Stimulated activated CD4-positive, alpha-beta T cell treated with anti-CD3 and anti-CD28 coated beads, Interleukin-2, amount 100 ng/mL, for 48 hours (primary cell): ENCODE measurements at regions not wholly inside any gene's neighbourhood (a gene's known extent, or its start where the extent isn't known, plus 50 kb on each side); places are given as distances from the start of the nearest gene placed in this dataset.
"Not testable (repeated sequence)": the region's sequence is repeated elsewhere in the genome, so short reads cannot be mapped to it uniquely, and the experiment has no call there.

ENCODE experiments used
- DNase-seq, 2 donors: peaks; one replicate each; pipeline ENCODE4 v3.0.0-alpha.2; 2020

DNA sequence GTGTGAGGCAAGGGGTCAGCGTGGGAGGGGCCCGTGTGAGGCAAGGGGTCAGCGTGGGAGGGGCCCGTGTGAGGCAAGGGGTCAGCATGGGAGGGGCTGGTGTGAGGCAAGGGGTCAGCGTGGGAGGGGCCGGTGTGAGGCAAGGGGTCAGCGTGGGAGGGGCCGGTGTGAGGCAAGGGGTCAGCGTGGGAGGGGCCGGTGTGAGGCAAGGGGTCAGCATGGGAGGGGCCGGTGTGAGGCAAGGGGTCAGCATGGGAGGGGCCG, 119.2 kb downstream of the SEPTIN14 start:
- not testable (repeated sequence) for DNase-seq

DNA sequence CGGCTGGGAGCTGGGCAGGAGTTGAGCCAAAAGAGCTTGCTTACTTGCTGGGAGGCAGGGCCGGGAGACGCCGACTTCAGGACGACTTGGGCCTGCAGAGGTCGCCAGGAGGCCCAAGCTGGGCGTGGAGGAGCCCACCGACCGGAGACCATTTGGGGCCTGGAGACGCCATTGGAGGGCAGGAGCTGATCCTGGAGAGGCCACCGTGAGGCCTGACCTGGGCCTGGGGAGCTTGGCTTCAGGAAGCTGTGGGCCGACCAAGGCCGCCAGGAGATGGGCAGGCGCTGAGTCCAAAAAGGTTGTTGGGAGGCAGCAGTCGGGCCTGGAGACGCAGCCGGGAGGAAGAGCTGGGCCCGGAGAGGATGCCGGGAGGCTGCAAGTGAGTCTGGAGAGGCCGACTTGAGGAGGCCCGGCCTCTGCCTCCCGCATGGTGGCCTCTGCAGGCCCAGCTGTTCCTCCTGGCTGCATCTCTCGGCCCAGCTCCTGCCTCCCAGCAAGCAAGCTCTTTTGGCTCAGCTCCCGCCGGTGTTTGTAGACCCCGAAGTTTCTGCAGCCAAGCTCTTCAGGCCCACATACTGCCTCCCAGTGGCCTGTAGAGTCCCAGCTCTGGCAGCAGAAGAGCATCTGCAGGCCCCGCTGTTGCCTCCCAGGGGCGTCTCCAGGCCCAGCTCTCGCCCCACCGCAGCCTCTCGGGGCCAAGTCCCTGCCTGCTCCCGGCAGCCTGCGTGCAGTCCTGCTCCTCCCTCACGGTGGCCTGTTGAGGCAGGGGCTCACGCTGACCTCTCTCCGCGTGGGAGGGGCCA, 119.7 kb downstream of the SEPTIN14 start:
- DNase-seq = not testable (repeated sequence)

DNA sequence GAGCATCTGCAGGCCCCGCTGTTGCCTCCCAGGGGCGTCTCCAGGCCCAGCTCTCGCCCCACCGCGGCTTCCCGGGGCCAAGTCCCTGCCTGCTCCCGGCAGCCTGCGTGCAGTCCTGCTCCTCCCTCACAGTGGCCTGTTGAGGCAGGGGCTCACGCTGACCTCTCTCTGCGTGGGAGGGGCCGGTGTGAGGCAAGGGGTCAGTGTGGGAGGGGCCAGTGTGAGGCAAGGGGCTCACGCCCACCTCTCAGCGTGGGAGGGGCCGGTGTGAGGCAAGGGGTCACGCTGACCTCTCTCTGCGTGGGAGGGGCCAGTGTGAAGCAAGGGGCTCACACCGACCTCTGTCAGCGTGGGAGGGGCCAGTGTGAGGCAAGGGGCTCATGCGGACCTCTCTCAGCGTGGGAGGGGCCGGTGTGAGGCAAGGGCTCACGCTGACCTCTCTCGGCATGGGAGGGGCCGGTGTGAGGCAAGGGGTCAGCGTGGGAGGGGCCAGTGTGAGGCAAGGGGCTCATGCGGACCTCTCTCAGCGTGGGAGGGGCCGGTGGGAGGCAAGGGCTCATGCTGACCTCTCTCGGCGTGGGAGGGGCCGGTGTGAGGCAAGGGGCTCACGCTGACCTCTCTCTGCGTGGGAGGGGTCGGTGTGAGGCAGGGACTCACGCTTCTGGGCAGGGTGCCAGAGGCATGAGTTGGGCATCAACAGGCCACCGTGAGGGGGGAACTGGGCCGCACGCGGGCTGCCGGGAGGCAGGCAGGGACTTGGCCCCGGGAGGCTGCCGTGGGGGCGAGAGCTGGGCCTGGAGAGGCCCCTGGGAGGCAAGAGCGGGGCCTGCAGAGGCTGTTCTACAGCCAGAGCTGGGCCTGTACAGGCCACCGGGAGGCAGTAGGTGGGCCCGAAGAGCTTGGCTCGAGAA, 120.6 kb downstream of the SEPTIN14 start:
- not testable (repeated sequence) for DNase-seq

DNA sequence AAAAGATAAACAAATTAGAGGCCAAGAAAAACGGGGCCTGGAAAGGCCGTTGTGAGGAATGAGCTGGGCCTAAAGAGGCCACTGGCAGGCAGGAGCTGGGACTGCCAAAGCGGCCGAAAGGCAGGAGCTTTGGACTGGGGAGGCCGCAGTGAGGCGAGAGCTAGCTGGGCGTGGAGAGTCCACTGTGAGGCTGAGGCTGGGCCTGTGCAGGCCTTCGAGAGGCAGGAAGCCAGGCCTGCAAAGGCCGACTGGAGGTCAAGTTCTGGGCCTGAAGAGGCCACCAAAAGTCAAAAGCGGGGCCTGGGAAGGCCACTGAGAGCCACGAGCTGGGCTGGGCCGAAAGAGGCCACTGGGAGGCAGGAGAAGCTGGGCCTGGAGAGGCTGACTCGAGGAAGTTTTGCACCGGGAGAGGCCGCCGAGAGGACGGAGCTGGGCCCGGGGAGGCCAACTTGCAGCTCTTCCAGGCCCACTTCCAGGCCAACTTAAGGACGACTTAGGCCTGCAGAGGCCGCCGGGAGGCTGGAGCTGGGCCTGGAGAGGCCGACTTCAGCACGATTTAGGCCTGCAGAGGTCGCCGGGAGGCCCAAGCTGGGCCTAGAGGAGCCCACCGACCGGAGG, 121.8 kb downstream of the SEPTIN14 start:
- DNase-seq = not testable (repeated sequence)

DNA sequence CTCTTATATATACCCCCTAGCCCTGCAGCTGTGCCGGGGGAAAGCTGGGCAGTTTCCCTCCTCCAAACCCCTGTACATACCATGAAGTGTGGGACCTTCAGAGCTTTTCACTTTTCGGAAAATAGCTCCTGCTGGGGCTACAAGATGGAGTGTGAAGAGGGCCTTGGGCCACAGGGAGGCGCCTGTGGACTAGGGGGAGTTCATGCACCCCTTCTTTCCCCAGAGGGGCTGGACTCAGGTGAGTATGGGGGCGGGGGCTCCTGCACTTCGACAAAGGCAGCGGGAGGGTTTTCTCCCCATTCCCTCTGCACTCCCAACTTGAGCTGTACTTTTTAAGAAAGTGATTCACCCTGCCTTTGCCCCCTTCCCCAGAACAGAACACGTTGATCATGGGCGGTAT, 122.5 kb downstream of the SEPTIN14 start:
- DNase-seq = not testable (repeated sequence)

DNA sequence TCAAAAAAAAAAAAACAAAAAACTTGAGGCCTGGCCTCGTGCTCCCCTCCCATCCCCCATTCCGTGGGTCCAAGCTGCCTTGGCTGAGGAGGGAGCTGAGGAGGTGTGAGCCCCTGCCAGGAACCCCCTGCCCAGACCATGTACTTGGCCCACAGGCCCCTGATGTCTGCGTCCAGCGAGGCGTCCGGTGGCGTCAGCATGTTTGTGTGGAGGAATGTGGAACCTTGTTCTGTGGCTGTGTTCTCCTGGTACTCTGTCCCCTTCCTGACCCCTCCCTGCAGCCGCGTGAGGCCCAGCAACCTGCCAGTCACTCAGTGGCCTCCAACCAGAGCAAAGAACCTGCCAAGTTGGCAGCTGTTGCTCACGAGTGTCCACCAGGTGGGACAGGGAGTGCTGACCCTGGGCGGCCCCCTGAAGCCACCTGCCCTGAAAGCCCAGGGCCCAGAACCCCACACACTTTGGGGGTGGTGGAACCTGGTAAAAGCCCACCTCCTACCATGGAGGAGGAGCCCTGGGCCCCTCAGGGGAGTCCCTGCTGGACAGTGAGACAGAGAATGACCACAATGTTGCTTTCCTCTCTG, 125.8 kb downstream of the SEPTIN14 start:
- not testable (repeated sequence) for DNase-seq

DNA sequence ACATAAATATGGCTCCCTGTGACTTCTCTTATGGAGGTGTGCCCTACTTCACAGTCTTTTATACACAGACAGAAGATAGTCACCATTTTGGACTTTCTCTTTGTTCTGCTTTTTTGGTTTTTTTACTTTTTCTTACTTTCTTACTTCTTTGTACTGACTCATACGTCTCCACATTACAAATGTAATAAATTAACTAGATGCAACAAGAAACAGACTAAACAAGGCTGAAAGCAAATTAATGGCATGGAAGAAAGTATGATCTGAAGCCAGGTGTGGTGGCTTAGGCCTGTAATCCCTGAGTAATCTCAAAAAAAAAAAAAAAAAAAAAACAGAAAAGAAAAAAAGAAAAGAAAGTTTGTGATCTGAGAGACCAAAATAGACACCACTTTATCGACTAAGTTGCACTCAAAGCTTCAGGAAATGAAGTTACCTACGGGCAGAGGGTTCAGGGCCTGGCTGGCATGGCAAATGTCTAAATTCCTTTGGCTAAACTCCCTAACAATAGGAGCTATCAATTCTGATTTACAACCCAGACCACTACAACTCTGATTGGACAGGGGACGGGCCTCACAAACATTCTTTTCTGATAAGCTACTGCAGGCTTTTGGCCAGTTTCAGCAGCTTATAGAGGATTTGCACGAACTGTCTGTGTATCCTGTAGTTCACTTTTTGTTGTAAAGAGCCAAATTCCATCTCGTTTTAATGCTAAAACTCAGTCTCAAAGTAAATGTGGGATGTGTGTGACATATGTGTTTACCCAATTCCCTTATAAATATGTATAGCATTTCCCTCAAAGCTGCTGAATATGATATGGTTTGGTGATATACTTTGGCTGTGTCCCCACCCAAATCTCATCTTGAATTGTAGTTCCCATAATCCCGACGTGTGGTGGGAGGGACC, 129.1 kb downstream of the SEPTIN14 start:
- DNase-seq = no peak

DNA sequence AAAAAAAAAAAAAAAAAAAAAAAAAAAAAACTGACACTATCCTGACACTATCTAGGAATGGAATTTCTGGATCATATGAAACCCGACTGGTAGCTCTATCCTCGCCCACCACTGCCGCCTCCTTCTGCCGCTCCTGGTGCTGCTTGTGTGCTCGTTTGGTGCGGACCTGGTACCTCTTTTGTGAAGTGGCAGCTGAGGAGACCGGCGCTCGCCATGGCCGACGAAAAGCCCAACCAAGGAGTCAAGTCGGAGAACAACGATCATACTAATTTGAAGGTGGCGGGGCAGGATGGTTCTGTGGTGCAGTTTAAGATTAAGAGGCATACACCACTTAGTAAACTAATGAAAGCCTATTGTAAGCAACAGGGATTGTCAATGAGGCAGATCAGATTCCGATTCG, 130.6 kb downstream of the SEPTIN14 start:
- no peak for DNase-seq

DNA sequence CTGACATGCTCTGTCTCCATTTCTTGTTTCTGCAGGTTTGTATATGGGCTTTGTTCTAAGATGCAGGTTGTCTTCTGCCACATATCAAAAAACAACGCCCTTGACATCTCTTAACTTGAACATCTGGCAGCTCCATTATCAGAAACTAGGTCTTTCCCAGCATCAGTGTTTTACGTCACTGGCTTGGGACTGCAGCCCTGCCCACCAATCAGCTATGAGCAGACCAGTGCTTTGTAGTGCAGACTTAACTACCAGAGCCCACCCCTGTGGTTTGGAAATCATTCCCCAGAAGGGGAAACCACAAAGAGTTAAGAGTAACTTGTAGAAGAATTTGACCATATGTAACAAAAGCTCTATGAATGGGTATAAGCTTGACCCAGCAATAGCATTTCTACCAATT, 132.4 kb downstream of the SEPTIN14 start:
- DNase-seq = no peak

DNA sequence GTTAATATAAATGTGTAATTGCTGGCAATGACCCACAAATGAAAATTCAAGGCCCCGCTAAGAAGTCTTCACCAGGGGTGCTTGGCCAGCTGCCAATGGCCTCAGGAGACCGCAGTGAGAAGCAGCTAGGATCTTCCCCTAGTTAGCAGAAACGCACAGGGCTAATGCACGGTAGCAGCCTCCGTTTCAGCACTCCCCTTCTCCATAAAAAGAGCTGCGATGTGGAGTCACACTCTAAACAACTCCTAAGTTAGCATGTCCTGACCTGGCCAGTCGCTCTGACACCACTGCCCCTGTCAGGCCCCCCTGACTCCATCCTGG, 139.0 kb downstream of the SEPTIN14 start:
- no peak for DNase-seq

DNA sequence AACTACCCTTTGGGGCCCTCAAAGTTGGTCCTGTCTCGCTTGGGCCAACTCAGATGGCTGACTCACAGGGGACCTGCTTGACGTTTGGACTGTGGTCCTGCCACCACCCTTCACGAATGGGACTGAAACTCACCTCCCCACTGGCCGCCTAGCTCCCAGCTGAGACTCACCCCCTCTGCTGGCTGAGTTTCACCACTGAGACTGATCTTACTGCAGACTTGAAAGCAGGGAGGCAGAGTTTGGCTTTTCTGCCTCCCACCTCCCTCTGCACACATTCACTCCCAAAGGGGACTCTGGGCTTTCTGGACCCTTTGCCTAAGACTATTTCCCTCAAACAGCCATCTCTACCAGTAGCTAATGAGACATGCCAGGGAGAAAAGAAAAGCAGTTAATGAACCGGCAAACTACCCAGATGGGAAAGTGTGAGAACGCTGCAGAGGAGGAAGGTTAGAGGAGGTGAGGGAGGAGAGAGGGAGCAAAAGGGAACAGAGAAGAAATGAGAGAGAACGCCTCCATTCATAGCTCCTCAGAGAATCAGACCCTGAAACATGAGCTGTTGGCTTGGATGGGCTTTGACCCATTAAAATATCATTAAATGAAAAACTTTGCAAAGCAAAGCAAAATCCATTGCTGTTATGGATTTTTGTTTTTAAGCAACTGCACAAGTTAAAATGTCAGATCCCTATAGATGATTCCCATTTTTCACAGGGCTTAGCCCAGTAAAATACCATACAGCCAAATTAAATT, 139.5 kb downstream of the SEPTIN14 start:
- DNase-seq = not testable (repeated sequence)

DNA sequence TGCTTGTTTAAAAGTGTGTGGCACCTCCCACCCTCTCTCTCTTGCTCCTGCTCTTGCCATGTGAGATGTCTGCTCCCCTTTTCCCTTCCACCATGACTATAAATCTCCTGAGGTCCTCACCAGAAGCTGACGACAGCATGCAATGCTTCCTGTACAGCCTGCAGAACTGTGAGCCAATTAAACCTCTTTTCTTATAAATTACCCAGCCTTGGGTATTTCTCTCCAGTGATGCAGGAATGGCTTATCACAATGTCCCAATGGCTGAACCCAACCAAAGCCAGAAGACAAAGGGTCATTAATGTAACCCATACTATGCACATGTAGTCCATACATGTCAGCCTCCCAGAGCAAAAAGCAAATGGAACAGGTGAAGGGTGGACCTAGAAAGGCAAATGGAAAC, 141.5 kb downstream of the SEPTIN14 start:
- not testable (repeated sequence) for DNase-seq

DNA sequence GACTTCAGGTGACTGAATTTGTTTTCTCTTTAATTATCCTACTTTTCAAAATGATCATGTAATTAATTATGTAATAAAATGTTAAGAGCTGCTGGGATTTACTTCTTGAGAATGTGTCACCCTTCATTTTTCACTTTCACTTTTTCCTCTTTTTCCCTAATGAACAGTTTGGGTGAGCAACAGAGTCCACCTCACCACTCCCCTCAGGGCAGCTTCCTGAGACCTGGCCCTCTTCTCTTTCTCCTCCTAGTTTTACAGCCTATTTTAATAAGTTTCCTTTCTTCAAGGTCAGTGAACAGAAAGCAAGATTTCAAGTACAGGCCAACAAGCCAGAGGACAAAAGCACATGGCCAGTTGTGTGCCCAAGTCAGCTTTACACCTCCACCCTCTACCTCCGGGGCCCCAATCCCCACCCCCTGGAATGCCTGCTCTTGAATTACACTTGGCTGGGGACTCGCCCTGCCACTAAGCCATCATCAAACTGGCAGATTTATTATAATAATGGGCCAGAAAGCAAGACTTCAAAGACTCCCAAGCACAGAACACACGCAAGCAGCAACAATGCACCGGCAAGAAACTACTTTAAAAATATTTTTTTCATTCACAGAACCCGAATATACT, 143.1 kb upstream of the VOPP1 start:
- not testable (repeated sequence) for DNase-seq

DNA sequence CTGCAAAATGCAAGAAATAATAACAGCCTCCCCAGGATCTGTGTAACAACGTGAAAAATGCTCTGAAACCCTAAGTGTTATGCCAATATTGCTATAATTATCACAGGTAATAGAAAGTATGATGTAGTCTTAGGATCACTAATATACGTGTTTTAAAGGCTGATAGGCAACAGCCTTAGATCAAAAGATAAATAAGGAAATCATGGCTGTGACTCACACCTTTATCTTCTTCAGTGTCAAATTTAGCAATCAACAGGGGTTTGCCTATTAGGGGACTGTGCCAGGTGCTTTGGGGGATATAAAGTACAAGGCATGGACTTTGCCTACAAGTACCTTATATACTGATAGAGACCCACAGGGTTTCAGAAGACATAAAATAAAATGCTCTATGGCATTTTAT, 142.1 kb upstream of the VOPP1 start:
- not testable (repeated sequence) for DNase-seq

DNA sequence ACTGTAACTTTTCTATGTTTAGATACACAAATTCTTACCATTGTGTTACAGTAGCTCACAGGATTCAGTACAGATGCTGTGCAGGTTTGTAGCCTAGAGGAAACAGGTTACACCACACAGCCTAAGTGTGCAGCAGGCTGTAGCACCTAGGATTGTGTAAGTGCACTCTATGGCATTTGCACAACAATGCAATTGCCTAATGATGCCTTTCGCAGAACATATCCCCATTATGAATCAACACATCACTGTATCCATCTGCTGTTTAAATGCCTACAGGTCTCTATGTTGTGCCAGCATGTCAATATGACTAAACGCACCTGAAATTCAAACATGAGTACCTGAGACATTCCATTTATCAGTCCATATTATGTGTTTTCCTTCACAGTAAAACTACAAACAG, 138.0 kb upstream of the VOPP1 start:
- DNase-seq = not testable (repeated sequence)

DNA sequence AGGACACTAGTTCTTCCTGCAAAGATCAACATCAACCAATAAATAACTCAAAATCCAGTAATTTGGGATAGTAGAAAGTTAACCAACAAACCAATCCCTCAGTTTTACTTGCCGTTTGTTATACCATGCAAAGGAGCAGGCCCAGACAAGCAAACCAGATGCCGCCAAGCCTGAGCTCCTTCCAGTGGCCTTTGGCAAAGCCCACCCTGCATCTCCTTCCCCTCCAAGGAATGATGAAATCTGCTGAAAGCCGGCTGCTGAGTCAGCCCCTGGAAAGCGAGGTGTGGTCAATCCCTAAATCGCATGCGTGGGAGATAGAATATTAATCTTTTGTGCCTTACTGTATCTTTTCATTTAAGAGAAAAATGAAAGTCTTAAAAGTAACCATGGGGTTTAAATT, 135.7 kb upstream of the VOPP1 start:
- not testable (repeated sequence) for DNase-seq

DNA sequence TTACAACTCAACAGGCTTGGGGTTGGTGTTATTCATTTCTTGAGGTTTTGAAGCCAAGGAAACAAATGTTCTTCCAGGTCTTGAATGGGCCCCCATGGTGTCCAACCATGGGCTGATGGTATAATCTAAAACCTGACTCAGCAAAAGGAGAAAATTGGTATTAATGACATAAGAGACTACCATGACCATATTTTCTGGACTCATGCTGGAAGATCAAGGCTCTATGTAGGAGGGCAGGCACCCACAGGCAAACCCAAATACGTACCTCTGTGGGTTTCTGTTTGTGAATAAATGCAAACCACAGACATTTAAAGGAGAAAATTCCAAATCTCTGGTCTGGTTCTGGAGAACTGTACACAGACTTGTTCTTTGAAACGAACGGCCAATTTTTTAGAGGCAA, 135.1 kb upstream of the VOPP1 start:
- DNase-seq = not testable (repeated sequence)

DNA sequence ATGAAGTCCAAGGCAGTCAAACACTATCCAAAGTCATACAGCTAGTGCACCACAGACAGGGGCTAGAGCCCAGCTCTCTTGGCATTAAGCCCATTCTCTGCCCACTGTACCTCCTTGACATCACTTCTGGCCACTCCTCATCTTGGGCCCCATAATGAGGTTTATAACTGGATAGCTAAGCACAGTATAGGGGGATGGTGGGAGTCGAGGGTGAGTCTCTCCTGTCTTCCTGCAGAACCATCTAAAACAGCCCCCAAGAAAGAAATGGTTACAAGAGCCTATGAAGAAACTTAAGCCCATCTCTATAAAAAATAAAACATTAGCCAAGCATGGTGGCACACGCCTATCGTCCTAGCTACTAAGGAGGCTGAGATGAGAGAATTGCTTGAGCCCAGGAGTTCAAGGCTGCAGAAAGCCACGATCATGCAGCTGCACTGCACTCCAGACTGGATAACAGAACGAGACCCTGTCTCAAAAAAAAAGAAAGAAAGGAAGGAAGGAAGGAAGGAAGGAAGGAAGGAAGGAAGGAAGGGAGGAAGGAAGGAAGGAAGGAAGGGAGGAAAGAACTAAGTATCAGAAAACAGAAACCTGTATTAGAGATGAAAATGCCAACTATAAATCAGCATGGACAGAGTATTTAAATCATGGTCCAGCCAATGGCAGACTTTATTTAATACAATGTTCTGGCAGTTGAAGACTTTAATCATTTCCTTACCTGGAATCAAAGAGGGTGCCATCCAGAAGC, 134.3 kb upstream of the VOPP1 start:
- not testable (repeated sequence) for DNase-seq

DNA sequence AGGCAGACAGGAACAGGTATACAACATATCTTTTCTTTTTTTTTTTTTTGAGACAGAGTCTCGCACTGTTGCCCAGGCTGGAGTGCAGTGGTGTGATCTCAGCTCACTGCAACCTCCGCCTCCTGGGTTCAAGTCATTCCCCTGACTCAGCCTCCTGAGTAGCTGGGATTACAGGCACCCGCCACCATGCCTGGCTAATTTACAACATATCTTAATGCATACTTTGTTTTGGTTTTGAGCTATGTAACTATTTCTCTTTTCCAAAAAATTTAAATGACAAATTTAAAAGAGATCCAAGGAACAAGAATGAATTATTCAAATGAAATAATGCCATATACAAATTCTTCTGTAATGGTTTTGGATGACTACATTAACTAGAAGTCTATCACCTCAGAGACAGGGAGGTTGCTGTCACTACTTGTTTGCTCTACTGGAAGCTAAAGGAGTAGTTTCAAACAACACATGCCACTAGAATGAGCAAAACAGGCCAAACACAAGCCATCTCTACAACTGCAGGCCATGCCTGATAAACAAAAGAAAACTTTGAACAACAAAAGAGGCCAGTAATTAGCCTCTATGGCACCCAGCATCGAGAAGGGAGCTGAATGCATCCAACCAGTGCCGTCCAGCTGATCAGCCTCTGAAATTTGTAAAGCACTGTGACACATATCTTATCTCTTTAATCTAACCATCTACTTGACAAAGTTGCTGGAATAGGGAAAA, 133.6 kb upstream of the VOPP1 start:
- not testable (repeated sequence) for DNase-seq

DNA sequence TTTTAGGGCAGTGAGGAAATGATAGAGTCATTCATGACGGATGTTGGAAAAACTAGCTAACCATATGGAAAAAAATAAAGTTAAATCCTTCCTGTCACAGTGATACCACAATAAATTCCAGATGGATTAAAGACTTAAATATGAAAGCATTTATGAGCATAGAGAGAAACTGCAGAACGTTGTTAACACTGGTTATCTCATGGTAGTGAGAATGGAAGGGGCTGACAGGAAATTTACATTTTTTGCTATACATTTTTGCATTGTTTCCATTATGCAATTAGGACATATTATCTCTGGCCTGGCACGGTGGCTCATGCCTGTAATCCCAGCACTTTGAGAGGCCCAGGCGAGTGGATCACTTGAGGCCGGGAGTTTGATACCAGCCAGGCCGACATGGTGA, 130.5 kb upstream of the VOPP1 start:
- not testable (repeated sequence) for DNase-seq
